IMR-90 (cell line): ENCODE measurements at regions not wholly inside any gene's neighbourhood (a gene's known extent, or its start where the extent isn't known, plus 50 kb on each side); places are given as distances from the start of the nearest gene placed in this dataset.

ENCODE experiments used
- ATAC-seq: fragments of 200-7000 bp; cut with Tn5 transposase; 2 replicates; pipeline ENCODE4 v1.9.1; 2020; ENCODE audit warnings: low read depth, mild to moderate bottlenecking, moderate library complexity
- BruUV-seq: library from RNA; stranded (reverse); fragments of 400-500 nt; replicated peaks from 2 replicates; lab custom pipeline; 2021; lab: Mats Ljungman, UMichigan
- CTCF ChIA-PET: fragments of 300-600 bp; formaldehyde crosslinking; extraction: SDS; loops from one replicate; lab custom pipeline; 2021; ENCODE audit warnings: antibody characterized with exemption; lab: Yijun Ruan, JAX
- POLR2A ChIA-PET: fragments of 300-600 bp; sonication (Branson Sonifier 250); formaldehyde crosslinking; loops from one replicate; lab custom pipeline; 2022; ENCODE audit warnings: antibody characterized with exemption; ENCODE audit not compliant: unreplicated experiment; lab: Charles Lee
- DNase-seq: peaks from one replicate; pipeline ENCODE4 v3.0.0; 2013
- H2AFZ ChIP-seq: replicated peaks from 2 replicates; pipeline ENCODE3; 2013; ENCODE audit warnings: low read length, mild to moderate bottlenecking; ENCODE audit not compliant: poor library complexity
- H2AK5ac ChIP-seq: 2 replicates; pipeline ENCODE4 v1.6.1; 2013; ENCODE audit warnings: low read depth, low read length, inconsistent platforms
- H2AK9ac ChIP-seq: replicated peaks from 2 replicates; pipeline ENCODE3; 2013; ENCODE audit warnings: mild to moderate bottlenecking, low read depth, low read length, moderate library complexity; ENCODE audit not compliant: poor library complexity
- H2BK120ac ChIP-seq: 2 replicates; pipeline ENCODE4 v1.6.1; 2013; ENCODE audit warnings: low read depth, low read length, inconsistent platforms
- H2BK15ac ChIP-seq: 3 replicates; pipeline ENCODE4 v1.6.1; 2013; ENCODE audit warnings: low read depth, low read length, inconsistent platforms
- H2BK20ac ChIP-seq: 2 replicates; pipeline ENCODE4 v1.6.1; 2013; ENCODE audit warnings: low read depth, mild to moderate bottlenecking, inconsistent platforms, low read length, moderate library complexity
- H2BK5ac ChIP-seq: 2 replicates; pipeline ENCODE4 v1.6.1; 2013; ENCODE audit warnings: mild to moderate bottlenecking, low read depth, low read length, inconsistent platforms; ENCODE audit not compliant: poor library complexity, severe bottlenecking
- H3K14ac ChIP-seq: replicated peaks from 2 replicates; pipeline ENCODE4 v1.6.1; 2013; ENCODE audit warnings: low read depth, low read length, inconsistent platforms
- H3K18ac ChIP-seq: 2 replicates; pipeline ENCODE4 v1.6.1; 2013; ENCODE audit warnings: low read depth, low read length, control low read depth
- H3K23ac ChIP-seq: 2 replicates; pipeline ENCODE4 v1.6.1; 2013; ENCODE audit warnings: low read depth, low read length, inconsistent platforms
- H3K27ac ChIP-seq: 2 replicates; pipeline ENCODE4 v1.5.1; 2013; ENCODE audit warnings: mild to moderate bottlenecking, control low read depth, low read length; ENCODE audit not compliant: insufficient read depth
- H3K27me3 ChIP-seq: 2 replicates; pipeline ENCODE4 v1.6.1; 2013; ENCODE audit warnings: low read length; ENCODE audit not compliant: control insufficient read depth, insufficient read depth
- H3K36me3 ChIP-seq: 2 replicates; pipeline ENCODE4 v1.6.1; 2013; ENCODE audit warnings: low read length, mixed read lengths; ENCODE audit not compliant: control insufficient read depth, insufficient read depth
- H3K4ac ChIP-seq: 2 replicates; pipeline ENCODE4 v1.6.1; 2013; ENCODE audit warnings: low read depth, low read length, inconsistent platforms
- H3K4me1 ChIP-seq: 2 replicates; pipeline ENCODE4 v1.6.1; 2013; ENCODE audit warnings: low read length, mixed read lengths; ENCODE audit not compliant: control insufficient read depth, insufficient read depth
- H3K4me2 ChIP-seq: 2 replicates; pipeline ENCODE4 v1.6.1; 2013; ENCODE audit warnings: low read depth, mild to moderate bottlenecking, control low read depth, low read length, moderate library complexity
- H3K4me3 ChIP-seq: 2 replicates; pipeline ENCODE4 v1.5.1; 2013; ENCODE audit warnings: low read depth, mild to moderate bottlenecking, control low read depth, low read length, moderate library complexity; ENCODE audit not compliant: insufficient read depth
- H3K56ac ChIP-seq: 2 replicates; pipeline ENCODE4 v1.6.1; 2013; ENCODE audit warnings: low read length, inconsistent platforms; ENCODE audit not compliant: insufficient read depth; ENCODE audit errors: extremely low read depth
- H3K79me1 ChIP-seq, 2 experiments: 2 replicates each; pipeline ENCODE4 v1.6.1; 2013; ENCODE audit warnings: low read length in 2 of 2, inconsistent platforms in 1 of 2, low read depth in 1 of 2
- H3K9ac ChIP-seq: 2 replicates; pipeline ENCODE4 v1.6.1; 2013; ENCODE audit warnings: low read depth, low read length, control low read depth
- H3K9me1 ChIP-seq: 2 replicates; pipeline ENCODE4 v1.6.1; 2013; ENCODE audit warnings: low read length, inconsistent platforms; ENCODE audit not compliant: insufficient read depth
- H3K9me3 ChIP-seq: 2 replicates; pipeline ENCODE4 v1.6.1; 2013; ENCODE audit warnings: low read length; ENCODE audit not compliant: control insufficient read depth, insufficient read depth
- H4K20me1 ChIP-seq: 2 replicates; pipeline ENCODE4 v1.6.1; 2013; ENCODE audit warnings: low read length, inconsistent platforms; ENCODE audit not compliant: insufficient read depth
- H4K5ac ChIP-seq: 2 replicates; pipeline ENCODE4 v1.6.1; 2013; ENCODE audit warnings: mild to moderate bottlenecking, low read depth, low read length, control low read depth
- H4K8ac ChIP-seq, 2 experiments: 2 replicates each; pipeline ENCODE4 v1.6.1; 2013; ENCODE audit warnings: low read depth in 2 of 2, low read length in 2 of 2, control low read depth in 1 of 2, inconsistent platforms in 1 of 2
- H4K91ac ChIP-seq: 2 replicates; pipeline ENCODE4 v1.6.1; 2013; ENCODE audit warnings: low read depth, low read length, inconsistent platforms; ENCODE audit not compliant: insufficient read depth
- BHLHE40 ChIP-seq: fragments of 150-350 bp; IDR thresholded peaks from 2 replicates; pipeline ENCODE4 v1.6.1; 2016; ENCODE audit warnings: mild to moderate bottlenecking, low read depth, low read length
- MAZ ChIP-seq: IDR thresholded peaks from 2 replicates; pipeline ENCODE4 v1.6.1; 2012; ENCODE audit warnings: low read depth, mild to moderate bottlenecking, low read length, improper control_type of control experiment, moderate library complexity, borderline replicate concordance
- MXI1 ChIP-seq: IDR thresholded peaks from 2 replicates; pipeline ENCODE4 v1.6.1; 2012; ENCODE audit warnings: low read depth, mild to moderate bottlenecking, low read length, moderate library complexity, borderline replicate concordance
- NFE2L2 ChIP-seq: fragments of 150-350 bp; IDR thresholded peaks from 2 replicates; pipeline ENCODE4 v1.6.1; 2016; ENCODE audit warnings: low read depth, mild to moderate bottlenecking, low read length
- RAD21 ChIP-seq: IDR thresholded peaks from 2 replicates; pipeline ENCODE4 v1.6.1; 2012; ENCODE audit warnings: low read length, improper control_type of control experiment
- RCOR1 ChIP-seq: IDR thresholded peaks from 2 replicates; pipeline ENCODE4 v1.6.1; 2012; ENCODE audit warnings: mild to moderate bottlenecking, low read length, improper control_type of control experiment; ENCODE audit not compliant: insufficient replicate concordance
- SMC3 ChIP-seq: fragments of 150-350 bp; IDR thresholded peaks from 2 replicates; pipeline ENCODE4 v1.6.1; 2016; ENCODE audit warnings: low read depth, mild to moderate bottlenecking, antibody characterized with exemption, low read length, moderate library complexity
- WGBS, 2 experiments: methylation state at CpG; one replicate each; pipeline versions ENCODE4 v1.1.5 to v1.1.7; 2013; ENCODE audit warnings: missing lambda C conversion rate in 2 of 2; ENCODE audit not compliant: insufficient read length in 1 of 2; ENCODE audit errors: extremely low coverage in 2 of 2; 5-methylcytosine and 5-hydroxymethylcytosine counted together
- dilution Hi-C: fragments of 300-500 bp; cut with HindIII; formaldehyde crosslinking; loops from one replicate; pipeline ENCODE4 v1.14.3; 2018; ENCODE audit warnings: low sequenced_read_pairs; ENCODE audit not compliant: unreplicated experiment
- in situ Hi-C: fragments of 300-500 bp; cut with MboI; formaldehyde crosslinking; loops from 3 replicates; pipeline ENCODE4 v1.14.3; 2019; ENCODE audit warnings: low sequenced_read_pairs, inconsistent platforms, mixed read lengths
- intact Hi-C: fragments of 100-400 bp; cut with micrococcal nuclease; formaldehyde crosslinking; loops from 2 replicates; pipeline ENCODE4 v1.10.0; 2022

- no peak for DNase-seq
- ATAC-seq = no peak
- no peak overlapping the region for H2BK20ac ChIP-seq
- no peak overlapping the region for H4K5ac ChIP-seq
- no peak overlapping the region for H3K14ac ChIP-seq
- no peaks in the 10 kb centered on the region for H3K79me1 ChIP-seq
- no peaks in the 10 kb centered on the region for H3K9me3 ChIP-seq
- H3K27me3 ChIP-seq = no peaks in the 10 kb centered on the region
- no peak overlapping the region for H2AFZ ChIP-seq
- H2BK120ac ChIP-seq = no peak overlapping the region
- H3K9me1 ChIP-seq = no peaks in the 10 kb centered on the region
- POLR2A ChIA-PET = no interaction called here
- no peak overlapping the region for H3K27ac ChIP-seq
- H3K9ac ChIP-seq = no peak overlapping the region
- H3K36me3 ChIP-seq = no peaks in the 10 kb centered on the region
- H2BK5ac ChIP-seq = no peak overlapping the region
- no peak overlapping the region for H3K4me3 ChIP-seq
- no peak overlapping the region for H3K23ac ChIP-seq
- dilution Hi-C loops (no loop called here), intact Hi-C loops (no loop called here), in situ Hi-C loops (no loop called here)
- no TSS peak for BruUV-seq
- no CpG with 5 or more reads among the region's 4 CpGs for WGBS, 2 experiments
- no peak overlapping the region for H2AK9ac ChIP-seq
- CTCF ChIA-PET = interaction anchor here (0.6 kb wide), 1 partner anchor 10 kb away, joined by 3 read pairs; no protein-coding TSS in a partner anchor
- TF ChIP-seq RCOR1 (no peak), MAZ (no peak), SMC3 (no peak), MXI1 (no peak), RAD21 (no peak), NFE2L2 (no peak), BHLHE40 (no peak)
- no peak overlapping the region for H2AK5ac ChIP-seq
- no peak overlapping the region for H3K4me2 ChIP-seq
- no peak overlapping the region for H4K8ac ChIP-seq
- H4K91ac ChIP-seq = no peak overlapping the region
- H3K4ac ChIP-seq = no peak overlapping the region
- no peak overlapping the region for H2BK15ac ChIP-seq
- H3K56ac ChIP-seq = no peak overlapping the region
- no peaks in the 10 kb centered on the region for H4K20me1 ChIP-seq
- H3K18ac ChIP-seq = no peak overlapping the region
- H3K4me1 ChIP-seq = no peaks in the 10 kb centered on the region
Observed at GRCh38 chr5:30113542-30113941, 1079.9 kb upstream of the CDH6 start.
